ENCODE measurements at regions not wholly inside any gene's neighbourhood (a gene's known extent, or its start where the extent isn't known, plus 50 kb on each side); places are given as distances from the start of the nearest gene placed in this dataset.
A peak's percentile ranks its signal among the peaks of the same experiment; 100 is the strongest.
"Not testable (repeated sequence)": the region's sequence is repeated elsewhere in the genome, so short reads cannot be mapped to it uniquely, and the experiment has no call there.

DNA sequence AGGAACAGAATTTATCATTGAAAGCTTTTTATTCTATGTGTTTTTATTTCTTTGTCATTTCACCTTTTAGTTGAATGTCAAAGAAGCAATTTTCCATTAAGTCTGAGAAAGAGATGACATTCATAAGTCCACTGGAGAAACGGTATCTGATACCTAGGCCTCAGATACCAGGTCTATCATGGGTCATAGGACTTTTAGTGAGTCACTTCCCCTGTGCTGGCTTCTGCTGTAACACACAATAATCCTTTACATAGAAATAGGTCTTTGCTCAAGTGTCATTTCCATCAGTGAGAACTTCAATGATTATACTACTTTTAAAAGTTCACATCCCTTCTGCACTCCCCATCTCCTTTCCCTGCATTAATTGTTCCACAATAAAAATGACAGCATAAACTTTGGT, 125.5 kb upstream of the ARMCX2 start:
- Mint-ChIP-seq H3K9me3 (peaks cover 13% of the 10 kb centered on the region), H3K27ac (no peak overlapping the region), H3K4me1 (no peaks in the 10 kb centered on the region), H3K36me3 (ENCODE audit: low read depth) (no peaks in the 10 kb centered on the region), H3K27me3 (ENCODE audit: low read depth, poor library complexity) (no peaks in the 10 kb centered on the region), H3K4me3 (no peak overlapping the region)
- no peak for DNase-seq
- TF ChIP-seq, protein P1, sequence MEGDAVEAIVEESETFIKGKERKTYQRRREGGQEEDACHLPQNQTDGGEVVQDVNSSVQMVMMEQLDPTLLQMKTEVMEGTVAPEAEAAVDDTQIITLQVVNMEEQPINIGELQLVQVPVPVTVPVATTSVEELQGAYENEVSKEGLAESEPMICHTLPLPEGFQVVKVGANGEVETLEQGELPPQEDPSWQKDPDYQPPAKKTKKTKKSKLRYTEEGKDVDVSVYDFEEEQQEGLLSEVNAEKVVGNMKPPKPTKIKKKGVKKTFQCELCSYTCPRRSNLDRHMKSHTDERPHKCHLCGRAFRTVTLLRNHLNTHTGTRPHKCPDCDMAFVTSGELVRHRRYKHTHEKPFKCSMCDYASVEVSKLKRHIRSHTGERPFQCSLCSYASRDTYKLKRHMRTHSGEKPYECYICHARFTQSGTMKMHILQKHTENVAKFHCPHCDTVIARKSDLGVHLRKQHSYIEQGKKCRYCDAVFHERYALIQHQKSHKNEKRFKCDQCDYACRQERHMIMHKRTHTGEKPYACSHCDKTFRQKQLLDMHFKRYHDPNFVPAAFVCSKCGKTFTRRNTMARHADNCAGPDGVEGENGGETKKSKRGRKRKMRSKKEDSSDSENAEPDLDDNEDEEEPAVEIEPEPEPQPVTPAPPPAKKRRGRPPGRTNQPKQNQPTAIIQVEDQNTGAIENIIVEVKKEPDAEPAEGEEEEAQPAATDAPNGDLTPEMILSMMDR (IDR thresholded peaks at IDR 0.05), result no peak

DNA sequence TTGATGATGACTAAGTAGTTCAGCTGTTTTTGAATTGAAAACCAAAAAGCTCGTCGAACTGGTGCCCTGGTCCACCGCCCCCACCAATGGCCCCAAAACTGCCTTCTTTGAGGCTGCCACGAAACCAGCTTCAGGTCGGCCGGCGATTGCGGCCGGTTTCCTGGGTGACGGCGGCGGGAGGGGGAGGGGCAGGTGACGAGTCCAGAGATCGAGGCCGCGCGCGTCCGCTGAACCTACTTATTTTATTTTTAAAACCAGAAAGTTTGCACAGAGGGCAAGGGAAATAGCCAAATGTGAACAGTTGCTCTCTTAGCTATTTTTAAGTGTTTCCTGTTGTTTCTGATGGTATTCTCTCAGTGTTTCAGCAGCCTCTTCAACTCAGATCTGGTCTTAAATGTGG, 120.8 kb upstream of the ARMCX2 start:
- not testable (repeated sequence) for H3K4me1 Mint-ChIP-seq; H3K27me3 Mint-ChIP-seq (ENCODE audit: low read depth, poor library complexity); H3K4me3 Mint-ChIP-seq; DNase-seq; H3K27ac Mint-ChIP-seq; H3K36me3 Mint-ChIP-seq (ENCODE audit: low read depth)
- H3K9me3 Mint-ChIP-seq, result peaks cover 17% of the 10 kb centered on the region

DNA sequence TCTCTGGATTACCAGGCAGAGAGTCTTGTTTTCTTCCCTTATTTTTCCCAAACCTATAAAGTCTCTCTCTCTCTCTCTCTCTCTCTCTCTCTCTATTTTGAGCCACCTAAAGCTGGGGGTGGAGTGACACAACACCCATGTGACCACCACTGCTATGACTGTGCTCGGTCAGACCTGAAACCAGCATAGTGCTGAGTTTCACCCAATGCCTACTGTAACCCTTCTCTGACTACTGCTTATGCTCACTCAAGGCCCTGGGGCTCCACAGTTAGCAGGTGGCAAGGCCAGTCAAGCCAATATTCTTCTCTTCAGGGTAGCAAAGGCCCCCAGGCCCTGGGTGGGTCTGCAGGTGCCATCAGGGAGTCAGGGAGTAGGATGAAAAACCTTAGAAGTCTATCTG, 114.7 kb upstream of the ARMCX2 start:
- Mint-ChIP-seq H3K4me3 (no peak overlapping the region), H3K27ac (no peak overlapping the region), H3K27me3 (ENCODE audit: low read depth, poor library complexity) (peaks cover 2% of the 10 kb centered on the region), H3K9me3 (peaks cover 18% of the 10 kb centered on the region), H3K36me3 (ENCODE audit: low read depth) (no peaks in the 10 kb centered on the region), H3K4me1 (no peaks in the 10 kb centered on the region)
- TF ChIP-seq, protein P1 (IDR thresholded peaks at IDR 0.05), result no peak
- DNase-seq, result no peak

DNA sequence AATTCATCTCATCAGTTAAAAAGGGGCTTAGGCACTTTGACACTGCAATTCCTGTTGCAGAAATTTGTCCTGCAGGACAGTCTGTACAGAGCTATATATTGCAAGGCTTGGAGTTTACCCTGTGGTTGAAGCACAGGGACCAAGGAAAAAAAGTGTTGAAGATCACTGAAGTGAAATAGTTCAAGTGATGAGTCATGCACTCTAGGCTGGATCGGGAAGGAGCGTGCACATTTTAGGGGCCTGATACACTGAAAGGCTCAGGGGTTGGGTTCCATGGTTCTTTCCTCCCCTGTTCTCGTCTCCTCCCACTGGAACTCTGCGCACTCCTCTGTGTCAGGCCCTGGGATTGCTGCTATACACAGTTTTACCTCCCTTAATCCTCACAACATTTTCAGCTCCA, 104.9 kb upstream of the ARMCX2 start:
- Mint-ChIP-seq H3K27ac (no peak overlapping the region), H3K36me3 (ENCODE audit: low read depth) (no peaks in the 10 kb centered on the region), H3K4me1 (no peaks in the 10 kb centered on the region), H3K9me3 (peaks cover 4% of the 10 kb centered on the region), H3K4me3 (no peak overlapping the region), H3K27me3 (ENCODE audit: low read depth, poor library complexity) (peaks cover 2% of the 10 kb centered on the region)
- TF ChIP-seq, protein P1 (IDR thresholded peaks at IDR 0.05), result no peak
- DNase-seq, result no peak

DNA sequence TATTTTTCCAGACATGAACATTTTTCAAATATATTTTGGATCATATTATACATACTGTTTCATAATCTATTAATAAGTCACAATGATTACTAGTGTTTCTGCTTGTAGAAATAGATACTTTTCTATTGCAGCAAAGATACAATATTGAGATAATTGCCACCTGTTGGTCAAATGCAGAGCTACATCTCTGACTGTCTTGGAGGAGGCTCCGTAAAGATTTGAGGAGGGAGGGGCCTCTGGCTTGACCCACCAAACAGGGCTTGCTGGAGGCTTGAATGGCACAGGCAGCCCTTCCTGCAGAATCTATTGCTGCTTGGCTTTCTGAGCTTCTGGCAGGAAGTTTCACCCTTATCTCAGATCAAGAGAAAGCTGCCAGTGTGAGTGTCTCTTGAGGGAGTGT, 99.3 kb upstream of the ARMCX2 start:
- Mint-ChIP-seq H3K36me3 (ENCODE audit: low read depth) (no peaks in the 10 kb centered on the region), H3K27me3 (ENCODE audit: low read depth, poor library complexity) (peaks cover 7% of the 10 kb centered on the region), H3K4me1 (peaks cover 3% of the 10 kb centered on the region), H3K4me3 (no peak overlapping the region), H3K27ac (no peak overlapping the region), H3K9me3 (peaks cover 17% of the 10 kb centered on the region)
- DNase-seq, result peak; percentile 31
- TF ChIP-seq, protein P1 (IDR thresholded peaks at IDR 0.05), result peak; percentile 43

DNA sequence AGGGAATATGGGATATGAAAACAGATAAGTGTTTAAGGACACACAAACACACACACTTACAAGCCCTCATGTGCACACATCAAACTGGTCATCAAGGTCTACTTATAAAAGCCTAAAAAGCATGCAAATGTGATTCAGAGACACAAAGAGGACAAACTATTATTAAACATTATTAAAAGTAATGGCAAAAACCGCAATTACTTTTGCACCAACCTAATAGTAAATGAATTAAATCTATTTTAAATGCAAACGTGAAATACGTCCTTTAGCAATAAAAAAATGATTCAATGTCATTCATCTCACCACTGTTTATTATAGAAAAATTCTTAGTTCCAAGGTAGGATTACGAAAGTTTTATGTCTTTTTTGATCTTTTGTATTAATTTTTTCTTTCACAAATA, 91.1 kb upstream of the ARMCX2 start:
- peaks cover 7% of the 10 kb centered on the region for H3K27me3 Mint-ChIP-seq (ENCODE audit: low read depth, poor library complexity)
- TF ChIP-seq, protein P1 (IDR thresholded peaks at IDR 0.05), result no peak
- DNase-seq, result no peak
- no peak overlapping the region for H3K4me3 Mint-ChIP-seq
- H3K27ac Mint-ChIP-seq, result no peak overlapping the region
- H3K9me3 Mint-ChIP-seq, result peaks cover 18% of the 10 kb centered on the region
- no peaks in the 10 kb centered on the region for H3K36me3 Mint-ChIP-seq (ENCODE audit: low read depth)
- no peaks in the 10 kb centered on the region for H3K4me1 Mint-ChIP-seq
